ENCODE measurements at regions not wholly inside any gene's neighbourhood (a gene's known extent, or its start where the extent isn't known, plus 50 kb on each side); places are given as distances from the start of the nearest gene placed in this dataset.
"Not testable (repeated sequence)": the region's sequence is repeated elsewhere in the genome, so short reads cannot be mapped to it uniquely, and the experiment has no call there.

GRCh38 chr21:18970416-18970815 lies 566.8 kb upstream of the TMPRSS15 start:
- no peak for DNase-seq

DNA sequence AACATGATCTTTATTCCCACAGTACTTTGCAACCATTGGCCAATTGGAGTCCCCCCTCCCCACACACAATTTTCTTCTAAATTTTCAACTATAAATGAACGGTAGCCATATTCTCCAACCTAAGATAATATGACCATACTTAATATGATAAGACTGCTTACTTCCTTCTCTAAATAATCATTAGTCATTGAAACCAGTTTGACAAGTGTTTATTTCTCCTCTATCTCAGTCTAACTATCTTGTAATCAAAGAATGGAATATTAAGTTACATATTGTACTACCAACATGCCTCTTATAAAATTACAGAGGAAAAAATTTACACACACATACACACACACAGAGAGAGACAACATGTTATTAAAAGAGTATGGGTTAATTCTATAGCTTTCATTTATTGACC lies 567.4 kb upstream of the TMPRSS15 start:
- DNase-seq, result no peak

- DNase-seq, result no peak
These were observed 582.0 kb upstream of the TMPRSS15 start for GRCh38 chr21:18985584-18985983.

GRCh38 chr21:18986197-18986596 lies 582.6 kb upstream of the TMPRSS15 start:
- no peak for DNase-seq

GRCh38 chr21:18987520-18988026 lies 584.0 kb upstream of the TMPRSS15 start:
- DNase-seq, result no peak

- no peak for DNase-seq
These were observed 586.4 kb upstream of the TMPRSS15 start for GRCh38 chr21:18989953-18990495.

DNA sequence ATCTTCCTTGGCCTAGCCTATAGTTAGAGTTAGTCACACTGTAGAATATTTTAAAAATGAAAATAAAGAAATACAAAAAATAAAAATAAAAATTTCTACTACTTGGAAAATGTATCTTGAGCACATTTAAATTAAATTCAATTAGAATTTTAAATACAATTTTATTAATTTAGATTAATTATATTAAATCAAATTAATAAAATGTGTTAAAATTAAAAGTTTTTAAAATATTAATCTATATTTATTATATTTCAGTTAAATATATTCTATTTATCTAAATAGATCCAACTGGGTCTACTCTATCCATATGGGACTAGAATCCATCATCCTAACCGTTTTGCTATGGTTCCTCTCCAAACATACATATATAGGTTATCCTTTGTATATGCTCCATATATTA lies 588.3 kb upstream of the TMPRSS15 start:
- DNase-seq, result no peak

DNA sequence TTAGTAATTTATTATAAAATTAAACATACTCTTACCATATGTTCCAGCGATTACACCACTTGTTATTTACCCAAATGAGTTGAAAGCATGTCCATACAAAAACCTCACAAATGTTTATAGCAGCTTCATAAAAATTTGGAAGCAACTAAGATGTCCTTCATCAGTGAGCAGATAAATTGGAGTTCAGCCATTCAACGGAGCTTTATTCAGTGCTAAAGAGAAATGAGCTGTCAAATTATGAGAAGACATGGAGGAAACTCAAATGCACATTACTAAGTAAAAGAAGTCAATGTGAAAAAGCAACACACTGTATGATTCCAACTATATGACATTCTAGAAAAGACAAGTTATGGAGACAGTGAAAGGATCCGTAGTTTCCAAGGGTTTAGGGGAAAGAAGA lies 606.7 kb upstream of the TMPRSS15 start:
- no peak for DNase-seq

DNA sequence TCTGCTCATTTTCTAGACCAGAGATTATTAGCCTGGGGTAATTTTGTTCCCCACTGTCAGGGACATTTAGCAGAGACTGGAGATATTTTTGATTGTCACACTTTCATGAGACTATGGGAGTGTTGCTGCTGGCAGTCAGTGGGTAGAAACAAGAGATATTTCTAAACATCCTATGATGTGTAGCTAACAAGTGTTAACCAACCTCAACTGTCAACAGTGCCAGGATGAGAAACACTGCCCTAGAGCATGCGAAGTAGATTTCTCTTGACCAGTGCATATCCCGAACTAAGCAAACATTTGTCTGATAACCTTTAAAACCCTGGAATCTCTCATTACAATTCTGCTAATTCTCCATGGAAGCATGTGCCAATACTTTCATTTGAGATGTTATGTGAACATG lies 607.4 kb upstream of the TMPRSS15 start:
- no peak for DNase-seq

DNA sequence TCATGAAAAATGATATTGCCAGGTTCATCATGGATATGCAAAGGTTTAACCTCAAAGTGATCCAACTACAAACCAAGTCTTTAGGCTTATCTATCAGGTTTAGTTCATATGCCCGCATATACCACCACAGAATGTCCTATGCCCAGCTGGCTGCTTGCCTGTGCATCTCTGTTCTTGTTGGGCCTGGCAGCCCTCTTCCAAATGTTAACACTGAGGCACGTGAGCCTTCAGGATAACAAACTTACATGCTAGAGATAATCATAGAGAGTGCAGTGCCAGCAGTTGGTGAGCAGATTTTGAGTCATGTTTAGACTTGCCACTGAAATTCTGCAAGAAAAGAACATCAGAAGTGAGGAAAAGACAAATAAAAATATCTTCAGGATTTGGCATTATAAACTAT lies 607.9 kb upstream of the TMPRSS15 start:
- DNase-seq, result no peak

DNA sequence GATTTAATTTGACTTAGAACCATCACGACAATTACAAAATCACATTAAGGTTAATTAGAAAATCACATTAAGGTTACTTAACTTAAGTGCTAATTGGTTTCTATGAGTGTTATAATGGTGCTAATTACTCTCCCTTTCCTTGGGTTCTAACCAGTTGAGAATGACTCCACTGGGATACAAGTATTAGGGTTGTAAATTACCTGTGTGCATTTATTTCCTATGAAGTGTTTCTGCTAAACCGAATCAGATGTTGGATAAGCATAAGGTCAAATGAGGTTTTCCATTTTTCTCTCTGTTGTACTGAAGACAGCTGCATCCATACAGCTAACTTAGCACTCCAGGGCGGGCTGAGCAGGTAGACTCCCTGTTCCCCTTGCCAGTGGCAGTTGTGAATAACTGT lies 610.3 kb upstream of the TMPRSS15 start:
- DNase-seq, result peak; percentile 26

GRCh38 chr21:19018529-19018928 lies 614.9 kb upstream of the TMPRSS15 start:
- no peak for DNase-seq

DNA sequence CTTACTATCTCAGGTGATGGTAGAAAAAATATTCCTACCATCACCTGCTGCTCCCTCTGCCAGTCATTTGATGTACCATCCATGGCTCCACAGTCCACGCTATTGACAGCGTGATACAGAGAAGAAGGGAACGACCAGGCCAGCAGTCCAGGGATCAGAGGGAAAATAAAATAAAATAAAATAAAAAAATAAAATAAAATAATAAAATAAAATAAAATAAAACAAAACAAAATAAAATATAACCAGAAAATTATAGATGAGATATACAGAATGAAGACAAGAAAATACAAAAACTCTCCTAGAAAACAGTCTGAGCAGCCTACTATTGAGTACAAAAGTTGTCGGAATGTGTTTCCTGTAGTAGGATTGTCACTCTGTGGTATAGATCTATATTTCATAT lies 619.4 kb upstream of the TMPRSS15 start:
- DNase-seq, result no peak

DNA sequence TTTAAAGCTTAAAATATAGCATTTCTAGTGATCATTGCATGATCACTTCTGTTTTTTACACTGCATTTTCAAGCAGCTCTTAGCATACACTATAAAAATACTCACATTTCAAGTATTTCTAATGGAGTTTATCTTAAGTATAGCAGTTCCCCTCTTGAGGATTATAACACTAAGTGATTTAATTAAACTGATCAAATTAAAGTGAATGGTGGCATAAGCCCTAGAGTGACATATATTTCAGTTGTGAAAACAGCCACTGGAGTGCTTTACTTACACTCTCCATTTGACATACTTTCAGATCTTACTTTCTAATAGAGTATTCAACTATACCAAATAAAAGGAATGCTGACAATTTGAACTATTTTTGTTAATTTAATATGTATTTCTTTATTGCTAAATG lies 623.3 kb upstream of the TMPRSS15 start:
- DNase-seq, result no peak

GRCh38 chr21:19029816-19030215 lies 626.2 kb upstream of the TMPRSS15 start:
- DNase-seq, result no peak

DNA sequence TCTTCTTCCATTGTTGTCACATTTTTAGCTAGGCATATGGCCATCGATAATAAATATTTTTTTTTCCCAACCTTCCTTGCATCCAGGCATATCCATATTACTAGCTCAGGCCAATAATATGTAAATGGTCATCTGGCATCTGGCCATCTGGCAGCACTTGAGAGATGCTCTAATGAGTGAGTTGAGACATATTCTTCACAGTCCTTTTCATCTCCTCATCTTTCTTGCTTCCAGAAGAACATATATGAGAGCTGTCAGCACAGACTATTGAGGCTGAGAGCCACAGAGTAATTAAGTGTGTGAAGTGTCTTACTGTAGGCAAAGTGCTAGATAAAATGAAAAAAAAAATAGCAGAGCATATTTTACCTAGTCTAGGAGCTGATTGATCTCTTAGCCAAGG lies 628.4 kb upstream of the TMPRSS15 start:
- DNase-seq, result no peak

- no peak for DNase-seq
These were observed 630.5 kb upstream of the TMPRSS15 start for GRCh38 chr21:19034041-19034440.

DNA sequence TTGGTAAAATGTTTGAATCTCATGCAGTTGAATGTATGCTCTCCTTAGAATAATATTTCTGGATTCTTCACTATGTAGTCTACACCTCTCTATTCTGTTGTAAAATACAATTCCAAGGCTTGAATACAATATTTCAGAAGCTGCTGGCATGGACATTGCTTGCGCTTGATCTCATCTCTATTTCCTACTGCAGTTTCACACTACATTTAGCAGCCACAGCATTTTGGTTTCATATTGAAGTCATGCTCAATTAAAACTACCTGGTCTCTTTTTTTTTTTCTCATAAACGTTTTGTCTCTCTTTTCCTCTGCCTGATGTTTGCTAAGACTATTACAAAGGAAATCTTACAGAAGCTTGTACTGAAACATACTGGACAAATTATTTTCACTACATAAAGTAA lies 631.0 kb upstream of the TMPRSS15 start:
- DNase-seq, result no peak

DNA sequence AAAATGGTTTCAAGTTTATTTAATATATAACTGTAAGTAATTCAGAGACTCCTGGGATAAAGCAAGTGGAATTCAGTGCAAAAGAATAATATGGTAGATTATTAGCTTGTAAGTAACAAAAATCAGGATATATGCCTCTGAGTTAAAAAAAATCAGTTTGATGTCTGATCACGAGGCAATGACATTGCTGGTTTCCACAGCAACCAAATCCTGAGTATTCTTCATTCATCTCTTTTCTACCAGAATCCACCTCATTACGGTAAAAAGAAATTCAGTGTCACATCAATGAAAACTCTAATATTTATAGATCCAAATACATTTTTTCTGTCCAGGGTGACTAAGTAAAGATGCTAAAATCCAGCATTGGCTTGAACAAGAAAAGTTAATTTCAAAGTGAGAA lies 642.3 kb upstream of the TMPRSS15 start:
- DNase-seq, result no peak

- no peak for DNase-seq
These were observed 644.6 kb upstream of the TMPRSS15 start for GRCh38 chr21:19048098-19048672.

- no peak for DNase-seq
These were observed 646.0 kb upstream of the TMPRSS15 start for GRCh38 chr21:19049567-19049966.

DNA sequence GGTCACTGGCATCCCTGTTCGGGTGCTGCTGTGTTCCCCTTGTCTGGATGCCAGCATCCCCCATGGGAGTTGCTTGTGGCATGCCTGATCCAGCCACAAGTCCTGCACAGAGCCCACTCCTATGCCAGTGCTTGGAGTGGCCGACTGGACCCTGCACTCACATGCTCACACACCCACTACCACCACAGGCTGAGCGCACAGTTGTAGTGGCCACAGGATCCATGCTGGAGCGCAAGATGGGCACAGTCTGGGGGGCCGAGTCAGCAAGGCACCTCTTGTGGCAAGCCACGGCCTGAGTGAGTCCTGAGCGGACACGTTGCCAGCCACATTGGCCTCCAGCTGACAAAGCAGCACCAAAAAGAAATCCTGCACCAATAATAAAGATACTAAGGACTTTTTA lies 661.6 kb upstream of the TMPRSS15 start:
- DNase-seq, result no peak

GRCh38 chr21:19076031-19076430 lies 672.4 kb upstream of the TMPRSS15 start:
- DNase-seq, result no peak

DNA sequence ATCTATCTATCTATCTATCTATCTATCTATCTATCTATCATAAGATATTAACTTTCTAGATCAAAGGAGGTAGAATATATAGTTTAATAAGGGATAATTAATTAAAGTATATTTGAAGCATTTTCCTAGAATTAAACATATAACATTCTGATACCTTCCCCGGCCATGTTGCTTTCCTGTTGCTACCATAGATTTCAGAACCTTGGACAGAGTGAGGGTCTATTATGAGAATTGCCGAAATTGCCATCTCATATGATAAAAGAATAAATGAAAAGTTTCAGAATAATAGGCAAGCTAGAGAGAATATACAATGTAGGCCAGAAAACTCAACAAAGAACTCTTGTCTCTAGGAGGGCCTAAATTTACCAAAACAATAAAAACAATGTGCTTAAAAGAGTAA lies 706.1 kb upstream of the TMPRSS15 start:
- DNase-seq, result no peak

DNA sequence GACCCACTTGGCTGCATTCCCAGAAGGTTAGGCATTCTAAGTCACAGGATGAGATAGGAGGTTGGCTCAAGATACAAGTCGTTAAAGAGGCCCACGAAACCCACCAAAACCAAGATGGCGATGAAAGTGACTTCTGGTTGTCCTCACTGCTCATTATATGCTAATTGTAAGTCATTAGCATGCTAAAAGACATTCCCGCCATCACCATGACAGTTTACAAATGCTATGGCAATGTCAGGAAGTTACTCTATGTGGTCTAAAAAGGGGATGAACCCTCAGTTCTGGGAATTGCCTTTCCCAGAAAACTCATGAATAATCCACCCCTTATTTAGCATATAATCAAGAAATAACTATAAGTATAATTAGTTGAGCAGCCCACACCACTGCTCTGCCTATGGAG lies 715.7 kb upstream of the TMPRSS15 start:
- DNase-seq, result not testable (repeated sequence)

Data from NCI-H1436 treated with DMSO at 0.1 percent for 48 hours (cell line).